Fibroblast of skin of right biceps (primary cell): ENCODE measurements at regions not wholly inside any gene's neighbourhood (a gene's known extent, or its start where the extent isn't known, plus 50 kb on each side); places are given as distances from the start of the nearest gene placed in this dataset.

Experiments
- DNase-seq: peaks from one replicate; pipeline ENCODE4 v3.0.0-alpha.2; 2013

DNA sequence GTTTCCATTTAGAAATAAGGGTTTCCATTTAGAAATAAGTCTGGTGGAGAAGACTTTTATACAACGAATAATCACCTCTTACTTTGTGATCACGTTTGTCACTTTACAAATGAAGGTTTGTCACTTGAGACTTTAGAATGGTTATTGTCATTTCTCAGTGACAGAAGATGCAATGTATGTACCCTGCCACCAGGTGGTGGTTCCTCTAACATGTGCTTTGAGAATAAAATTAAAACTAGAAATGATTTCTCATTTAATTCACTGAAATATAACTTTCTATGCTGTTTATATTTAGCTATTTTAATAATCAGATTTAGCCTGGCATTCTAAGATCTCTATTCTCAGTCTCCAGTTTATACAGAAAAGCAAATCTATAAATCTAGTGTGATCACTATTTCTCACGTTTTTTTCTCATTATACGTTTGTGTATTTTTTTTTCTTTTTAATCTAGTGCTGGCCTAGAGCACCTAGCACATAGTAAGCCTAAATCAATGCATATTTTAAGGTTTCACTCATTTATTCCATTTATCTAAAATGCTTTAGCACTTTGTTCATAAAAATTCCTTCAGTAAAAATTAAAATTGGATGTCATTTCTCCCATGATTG, 57.4 kb upstream of the TFAP2D start:
- DNase-seq = no peak

DNA sequence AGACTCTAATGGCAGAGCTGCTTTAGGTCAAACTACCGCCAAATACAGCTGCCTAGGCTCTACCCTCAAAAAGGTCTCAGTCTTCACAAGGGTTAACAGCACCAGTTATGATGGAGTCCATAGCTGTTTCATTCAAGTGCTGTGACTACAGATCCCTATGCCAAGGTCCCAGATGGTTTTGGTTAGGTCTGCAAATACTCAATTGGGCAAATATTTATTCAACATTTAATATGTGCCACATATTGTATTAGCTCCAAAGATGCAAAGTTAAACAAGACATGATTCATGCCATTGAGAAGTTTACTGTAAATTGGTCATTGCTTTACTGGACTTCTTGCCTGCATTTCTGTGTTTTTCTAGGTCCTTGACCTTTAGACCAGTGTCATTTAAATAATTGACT, 55.8 kb upstream of the TFAP2D start:
- DNase-seq = no peak

- DNase-seq = no peak
Observed at GRCh38 chr6:50658561-50658960, 54.8 kb upstream of the TFAP2D start.

DNA sequence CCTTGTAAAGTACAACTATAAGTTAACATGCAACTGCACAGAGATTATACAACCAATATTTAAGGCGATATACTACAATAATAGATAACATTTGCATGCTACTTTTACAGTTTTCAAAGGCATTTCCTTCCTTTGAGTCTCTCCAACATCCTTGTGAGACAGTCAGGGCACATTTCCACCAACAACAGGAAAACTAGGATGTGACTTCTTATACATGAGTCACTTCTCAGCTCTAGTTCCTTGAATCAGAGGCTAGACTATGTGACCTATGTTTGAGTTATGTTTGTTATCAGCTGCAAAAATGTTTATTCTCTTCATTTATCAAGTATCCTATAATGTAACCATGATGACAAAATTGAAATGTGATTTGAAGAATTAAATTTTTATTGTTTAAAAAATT, 51.7 kb upstream of the TFAP2D start:
- no peak for DNase-seq
